Loucy (cell line): ENCODE measurements at regions not wholly inside any gene's neighbourhood (a gene's known extent, or its start where the extent isn't known, plus 50 kb on each side); places are given as distances from the start of the nearest gene placed in this dataset.

Source experiments
- H2AFZ ChIP-seq: fragments of 200-600 bp; sonication (generic); 2 replicates; pipeline ENCODE4 v1.6.0; 2016; ENCODE audit warnings: antibody characterized with exemption, mild to moderate bottlenecking, low read length, moderate library complexity
- H3F3A ChIP-seq: fragments of 200-600 bp; 2 replicates; pipeline ENCODE4 v1.6.0; 2016; ENCODE audit warnings: antibody characterized with exemption, low read depth, mild to moderate bottlenecking
- H3K27me3 ChIP-seq: fragments of 200-600 bp; sonication (generic); 2 replicates; pipeline ENCODE4 v1.6.1; 2014; ENCODE audit warnings: low read length, mild to moderate bottlenecking; ENCODE audit not compliant: insufficient read depth, poor library complexity, severe bottlenecking
- H3K36me3 ChIP-seq: fragments of 200-600 bp; sonication (generic); 2 replicates; pipeline ENCODE4 v1.6.1; 2016; ENCODE audit warnings: low read length; ENCODE audit not compliant: insufficient read depth
- H3K4me1 ChIP-seq: fragments of 200-600 bp; sonication (generic); 2 replicates; pipeline ENCODE4 v1.5.1; 2014; ENCODE audit warnings: low read length, mild to moderate bottlenecking; ENCODE audit not compliant: insufficient read depth, poor library complexity, severe bottlenecking
- H3K4me2 ChIP-seq: fragments of 200-600 bp; sonication (generic); 2 replicates; pipeline ENCODE4 v1.6.0; 2014; ENCODE audit warnings: antibody characterized with exemption, low read length, low read depth, mild to moderate bottlenecking; ENCODE audit not compliant: poor library complexity, severe bottlenecking
- H3K4me3 ChIP-seq: fragments of 200-600 bp; sonication (generic); 2 replicates; pipeline ENCODE4 v1.5.1; 2014; ENCODE audit warnings: low read length, mild to moderate bottlenecking, mixed read lengths; ENCODE audit not compliant: poor library complexity, severe bottlenecking
- H3K79me2 ChIP-seq: fragments of 200-600 bp; sonication (generic); 2 replicates; pipeline ENCODE4 v1.6.1; 2014; ENCODE audit warnings: low read length; ENCODE audit not compliant: insufficient read depth
- H3K9ac ChIP-seq: fragments of 200-600 bp; sonication (generic); 2 replicates; pipeline ENCODE4 v1.6.0; 2014; ENCODE audit warnings: mild to moderate bottlenecking, low read depth, low read length, moderate library complexity; ENCODE audit not compliant: poor library complexity, severe bottlenecking
- H3K9me2 ChIP-seq: fragments of 200-600 bp; sonication (generic); replicated peaks from 2 replicates; pipeline ENCODE4 v1.6.1; 2016; ENCODE audit warnings: low read depth, low read length, mixed read lengths
- H3K9me3 ChIP-seq: fragments of 200-600 bp; sonication (generic); 2 replicates; pipeline ENCODE4 v1.6.1; 2014; ENCODE audit warnings: mild to moderate bottlenecking, antibody characterized with exemption, low read length, low read depth; ENCODE audit not compliant: insufficient read depth
- H4K20me1 ChIP-seq: fragments of 200-600 bp; sonication (generic); 2 replicates; pipeline ENCODE4 v1.6.0; 2014; ENCODE audit warnings: antibody characterized with exemption, low read length, mild to moderate bottlenecking; ENCODE audit not compliant: insufficient read depth, poor library complexity, severe bottlenecking
- EZH2phosphoT487 ChIP-seq: fragments of 200-600 bp; IDR thresholded peaks from 2 replicates; pipeline ENCODE4 v1.6.1; 2018; ENCODE audit warnings: antibody characterized with exemption, mild to moderate bottlenecking, moderate library complexity, borderline replicate concordance
- TF ChIP-seq, protein P1 (sequence below): fragments of 200-600 bp; sonication (generic); conservative IDR thresholded peaks from 2 replicates; pipeline ENCODE4 v1.5.1; 2014; ENCODE audit warnings: mild to moderate bottlenecking, antibody characterized with exemption, low read length

DNA sequence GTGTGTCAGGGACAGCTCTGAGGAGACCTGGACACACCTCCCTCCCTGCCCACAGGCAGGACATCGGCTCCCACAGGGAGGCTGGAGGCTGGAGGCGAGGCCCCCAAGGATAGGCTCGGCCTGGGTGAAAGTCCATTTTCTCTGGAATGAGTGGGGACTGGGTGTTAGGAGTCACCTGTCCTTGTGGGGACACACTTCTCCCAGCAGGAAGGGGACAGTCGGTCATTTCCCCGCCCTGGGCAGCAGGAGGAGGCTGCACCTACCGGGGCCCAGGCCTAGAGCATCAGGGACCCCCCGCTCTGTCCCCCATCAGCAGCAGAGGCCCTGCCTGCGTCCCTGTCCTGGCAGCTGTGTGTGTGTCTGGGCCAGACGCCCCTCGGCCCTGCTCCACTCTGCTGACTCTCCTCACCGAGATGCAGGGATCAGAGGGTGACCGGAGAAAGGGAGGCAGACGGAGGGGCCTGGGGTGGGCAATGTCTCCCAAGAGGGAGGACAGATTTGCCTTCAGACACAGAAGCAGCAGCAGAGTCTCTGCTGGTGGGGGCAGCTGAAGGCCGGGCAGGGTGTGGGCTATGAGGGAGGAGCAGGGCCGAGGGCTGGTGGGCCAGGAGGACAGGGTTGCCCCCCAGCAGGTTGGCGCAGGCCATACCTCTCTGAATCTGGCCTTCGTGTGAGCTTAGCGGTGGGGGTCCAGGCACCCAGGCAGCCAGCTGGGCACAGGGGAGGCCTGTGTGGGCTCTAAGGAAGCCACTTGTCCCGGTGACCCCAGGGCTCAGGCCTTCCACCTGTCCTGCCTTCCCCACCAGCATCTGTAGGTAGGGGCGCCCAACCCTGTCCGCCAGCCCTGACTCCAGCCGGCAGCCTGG is 125.7 kb upstream of the NKX1-1 start:
- TF ChIP-seq, protein P1, sequence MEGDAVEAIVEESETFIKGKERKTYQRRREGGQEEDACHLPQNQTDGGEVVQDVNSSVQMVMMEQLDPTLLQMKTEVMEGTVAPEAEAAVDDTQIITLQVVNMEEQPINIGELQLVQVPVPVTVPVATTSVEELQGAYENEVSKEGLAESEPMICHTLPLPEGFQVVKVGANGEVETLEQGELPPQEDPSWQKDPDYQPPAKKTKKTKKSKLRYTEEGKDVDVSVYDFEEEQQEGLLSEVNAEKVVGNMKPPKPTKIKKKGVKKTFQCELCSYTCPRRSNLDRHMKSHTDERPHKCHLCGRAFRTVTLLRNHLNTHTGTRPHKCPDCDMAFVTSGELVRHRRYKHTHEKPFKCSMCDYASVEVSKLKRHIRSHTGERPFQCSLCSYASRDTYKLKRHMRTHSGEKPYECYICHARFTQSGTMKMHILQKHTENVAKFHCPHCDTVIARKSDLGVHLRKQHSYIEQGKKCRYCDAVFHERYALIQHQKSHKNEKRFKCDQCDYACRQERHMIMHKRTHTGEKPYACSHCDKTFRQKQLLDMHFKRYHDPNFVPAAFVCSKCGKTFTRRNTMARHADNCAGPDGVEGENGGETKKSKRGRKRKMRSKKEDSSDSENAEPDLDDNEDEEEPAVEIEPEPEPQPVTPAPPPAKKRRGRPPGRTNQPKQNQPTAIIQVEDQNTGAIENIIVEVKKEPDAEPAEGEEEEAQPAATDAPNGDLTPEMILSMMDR, result no peak
- TF ChIP-seq EZH2phosphoT487, result no peak
- H2AFZ ChIP-seq, result no peak overlapping the region
- no peak overlapping the region for H3K9ac ChIP-seq
- no peak overlapping the region for H3K4me2 ChIP-seq
- no peak overlapping the region for H3K4me3 ChIP-seq
- no peaks in the 10 kb centered on the region for H3F3A ChIP-seq
- H3K36me3 ChIP-seq, result no peaks in the 10 kb centered on the region
- no peaks in the 10 kb centered on the region for H4K20me1 ChIP-seq
- no peaks in the 10 kb centered on the region for H3K9me2 ChIP-seq
- H3K79me2 ChIP-seq, result no peaks in the 10 kb centered on the region
- no peaks in the 10 kb centered on the region for H3K4me1 ChIP-seq
- no peaks in the 10 kb centered on the region for H3K27me3 ChIP-seq
- H3K9me3 ChIP-seq, result no peaks in the 10 kb centered on the region; the same call in 1 of the 2 replicates

DNA sequence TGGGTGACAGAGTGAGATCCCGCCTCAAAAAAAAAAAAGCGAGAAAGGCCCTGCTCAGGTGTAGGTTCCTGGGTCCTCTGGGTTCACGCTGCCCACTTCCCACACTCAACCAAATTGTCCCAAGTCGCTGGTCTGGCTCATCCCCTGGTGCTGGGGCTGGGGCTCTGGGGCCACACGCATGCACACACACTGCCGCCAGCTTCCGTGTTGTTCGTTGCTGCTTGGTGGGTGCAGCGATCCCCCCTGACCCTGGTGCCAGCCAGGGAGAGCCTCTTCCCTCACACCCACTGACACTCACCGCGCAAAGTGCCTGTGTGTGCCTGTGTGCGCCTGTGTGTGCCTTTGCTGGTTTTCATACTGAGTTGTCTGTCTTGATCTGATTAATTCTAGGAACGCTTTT is 124.1 kb upstream of the NKX1-1 start:
- H3K9me3 ChIP-seq, result peaks cover under 1% of the 10 kb centered on the region
- no peak overlapping the region for H3K4me2 ChIP-seq
- no peaks in the 10 kb centered on the region for H3F3A ChIP-seq
- no peak overlapping the region for H3K9ac ChIP-seq
- H3K27me3 ChIP-seq, result no peaks in the 10 kb centered on the region
- H3K79me2 ChIP-seq, result no peaks in the 10 kb centered on the region
- H3K4me3 ChIP-seq, result no peak overlapping the region
- no peaks in the 10 kb centered on the region for H3K9me2 ChIP-seq
- no peaks in the 10 kb centered on the region for H3K4me1 ChIP-seq
- H4K20me1 ChIP-seq, result no peaks in the 10 kb centered on the region
- H3K36me3 ChIP-seq, result no peaks in the 10 kb centered on the region
- TF ChIP-seq EZH2phosphoT487, result no peak
- TF ChIP-seq, protein P1, result no peak
- H2AFZ ChIP-seq, result no peak overlapping the region

DNA sequence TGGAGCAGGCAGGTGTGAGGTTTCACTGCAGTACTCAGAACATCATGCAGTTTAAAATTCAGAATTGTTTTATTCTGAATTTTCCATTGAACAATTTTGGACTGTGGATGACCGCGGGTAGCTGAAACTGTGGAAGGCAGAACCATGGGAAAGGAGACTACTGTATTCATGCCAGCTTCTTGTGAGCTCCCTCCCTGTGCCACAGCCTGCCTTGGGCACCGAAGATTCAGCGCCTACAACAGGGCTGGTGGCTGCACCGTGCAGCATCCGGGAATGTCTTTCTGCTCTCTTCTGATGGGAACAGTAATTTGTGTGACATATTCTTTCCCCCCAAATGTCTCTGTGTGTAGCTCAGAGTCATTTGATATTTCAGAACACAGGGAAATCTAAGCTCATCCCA is 118.5 kb upstream of the NKX1-1 start:
- H2AFZ ChIP-seq, result no peak overlapping the region
- no peaks in the 10 kb centered on the region for H3K36me3 ChIP-seq
- no peak overlapping the region for H3K9ac ChIP-seq
- H3F3A ChIP-seq, result no peaks in the 10 kb centered on the region
- no peak overlapping the region for H3K4me2 ChIP-seq
- H3K9me2 ChIP-seq, result no peaks in the 10 kb centered on the region
- H3K79me2 ChIP-seq, result no peaks in the 10 kb centered on the region
- H4K20me1 ChIP-seq, result no peaks in the 10 kb centered on the region
- TF ChIP-seq, protein P1, result no peak
- no peak for TF ChIP-seq EZH2phosphoT487
- H3K4me3 ChIP-seq, result no peak overlapping the region
- H3K27me3 ChIP-seq, result no peaks in the 10 kb centered on the region
- no peaks in the 10 kb centered on the region for H3K4me1 ChIP-seq
- H3K9me3 ChIP-seq, result peaks cover 16% of the 10 kb centered on the region
